ENCODE measurements at regions not wholly inside any gene's neighbourhood (a gene's known extent, or its start where the extent isn't known, plus 50 kb on each side); places are given as distances from the start of the nearest gene placed in this dataset.

- TF ChIP-seq SMC3 (IDR thresholded peaks at IDR 0.05; ENCODE audit: low read length) (no peak), CHD4 (IDR thresholded peaks at IDR 0.05; ENCODE audit: borderline replicate concordance, low read length) (no peak), ZBTB14 (CRISPR knock-in tag; IDR thresholded peaks at IDR 0.05) (no peak), TARDBP (CRISPR knock-in tag; IDR thresholded peaks at IDR 0.05) (no peak)
Measured at GRCh38 chr18:11380968-11381367, 228.4 kb upstream of the SLC35G4 start.
